HG02970 (cell line): ENCODE measurements at regions not wholly inside any gene's neighbourhood (a gene's known extent, or its start where the extent isn't known, plus 50 kb on each side); places are given as distances from the start of the nearest gene placed in this dataset.

ENCODE experiments used
- ATAC-seq: cut with Tn5 transposase; IDR thresholded peaks from one replicate; pipeline ENCODE4 v1.9.1; 2021; ENCODE audit warnings: mild to moderate bottlenecking, moderate library complexity, moderate number of reproducible peaks; ENCODE audit not compliant: unreplicated experiment, low FRiP score

GRCh38 chr4:182142176-182143085 is 100.8 kb upstream of the TENM3 start:
- ATAC-seq: no peak

- ATAC-seq: no peak
These were observed 99.9 kb upstream of the TENM3 start for GRCh38 chr4:182143086-182143821.

GRCh38 chr4:182143822-182144625 is 99.2 kb upstream of the TENM3 start:
- no peak for ATAC-seq

GRCh38 chr4:182144626-182145333 is 98.4 kb upstream of the TENM3 start:
- no peak for ATAC-seq

- ATAC-seq: no peak
These were observed 97.8 kb upstream of the TENM3 start for GRCh38 chr4:182145334-182145905.

GRCh38 chr4:182147391-182147790 is 95.8 kb upstream of the TENM3 start:
- ATAC-seq: no peak

- ATAC-seq: no peak
These were observed 92.6 kb upstream of the TENM3 start for GRCh38 chr4:182150645-182151044.

GRCh38 chr4:182155806-182156205 is 87.4 kb upstream of the TENM3 start:
- no peak for ATAC-seq

GRCh38 chr4:182163180-182163579 is 80.0 kb upstream of the TENM3 start:
- no peak for ATAC-seq

- ATAC-seq: no peak
These were observed 73.6 kb upstream of the TENM3 start for GRCh38 chr4:182169572-182169971.

- no peak for ATAC-seq
These were observed 73.2 kb upstream of the TENM3 start for GRCh38 chr4:182169987-182170386.

- ATAC-seq: no peak
These were observed 72.7 kb upstream of the TENM3 start for GRCh38 chr4:182170417-182170935.

- no peak for ATAC-seq
These were observed 68.2 kb upstream of the TENM3 start for GRCh38 chr4:182174979-182175378.

GRCh38 chr4:182175788-182176519 is 67.2 kb upstream of the TENM3 start:
- ATAC-seq: no peak

GRCh38 chr4:182177166-182177565 is 66.0 kb upstream of the TENM3 start:
- no peak for ATAC-seq

- no peak for ATAC-seq
These were observed 64.1 kb upstream of the TENM3 start for GRCh38 chr4:182179105-182179504.

- no peak for ATAC-seq
These were observed 63.5 kb upstream of the TENM3 start for GRCh38 chr4:182179751-182180150.

- ATAC-seq: no peak
These were observed 57.7 kb upstream of the TENM3 start for GRCh38 chr4:182185491-182185890.

- ATAC-seq: no peak
These were observed 55.5 kb upstream of the TENM3 start for GRCh38 chr4:182187674-182188073.
